Hepatocyte (in vitro differentiated cells): ENCODE measurements at regions not wholly inside any gene's neighbourhood (a gene's known extent, or its start where the extent isn't known, plus 50 kb on each side); places are given as distances from the start of the nearest gene placed in this dataset.

Experiments
- EZH2 ChIP-seq: fragments of 200-600 bp; sonication (generic); IDR thresholded peaks from 2 replicates; pipeline ENCODE4 v1.6.1; 2016; ENCODE audit warnings: antibody characterized with exemption, mild to moderate bottlenecking, borderline replicate concordance
- EZH2phosphoT487 ChIP-seq: fragments of 200-600 bp; sonication (generic); IDR thresholded peaks from one replicate; pipeline ENCODE4 v1.6.1; 2018; ENCODE audit warnings: antibody characterized with exemption, mild to moderate bottlenecking, low read depth, moderate library complexity; ENCODE audit not compliant: unreplicated experiment, severe bottlenecking
- TF ChIP-seq, protein P1 (sequence below): fragments of 200-600 bp; sonication (generic); IDR thresholded peaks from 2 replicates; pipeline ENCODE4 v1.5.1; 2016; ENCODE audit warnings: antibody characterized with exemption, mild to moderate bottlenecking; ENCODE audit not compliant: poor library complexity

DNA sequence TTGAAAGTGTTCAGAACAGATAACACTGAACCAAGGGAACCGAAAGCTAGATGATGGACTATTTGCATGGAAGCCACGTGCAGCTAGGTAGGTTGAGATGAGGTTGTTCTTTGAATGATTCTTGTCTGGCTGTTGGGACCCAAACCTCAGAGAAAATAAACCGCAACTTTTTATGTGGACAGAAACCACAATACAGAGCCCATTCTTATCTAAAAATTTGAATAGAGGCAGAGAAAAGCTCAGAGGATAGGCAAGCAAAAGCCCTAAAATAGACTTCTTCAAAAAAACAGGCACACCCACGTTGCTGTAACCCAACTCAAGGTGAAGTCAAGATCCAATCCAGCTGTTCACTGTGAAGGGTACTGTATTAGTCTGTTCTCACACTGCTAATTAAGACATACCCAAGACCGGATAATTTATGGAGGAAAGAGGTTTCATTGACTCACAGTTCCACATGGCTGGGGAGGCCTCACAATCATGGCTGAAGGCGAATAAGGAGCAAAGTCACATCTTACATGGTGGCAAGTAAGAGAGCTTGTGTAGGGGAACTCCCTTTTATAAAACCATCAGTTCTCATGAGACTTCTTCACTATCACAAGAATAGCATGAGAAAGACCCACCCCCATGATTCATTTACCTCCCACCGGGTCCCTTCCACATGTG is 353.8 kb downstream of the AACS start:
- TF ChIP-seq, protein P1, sequence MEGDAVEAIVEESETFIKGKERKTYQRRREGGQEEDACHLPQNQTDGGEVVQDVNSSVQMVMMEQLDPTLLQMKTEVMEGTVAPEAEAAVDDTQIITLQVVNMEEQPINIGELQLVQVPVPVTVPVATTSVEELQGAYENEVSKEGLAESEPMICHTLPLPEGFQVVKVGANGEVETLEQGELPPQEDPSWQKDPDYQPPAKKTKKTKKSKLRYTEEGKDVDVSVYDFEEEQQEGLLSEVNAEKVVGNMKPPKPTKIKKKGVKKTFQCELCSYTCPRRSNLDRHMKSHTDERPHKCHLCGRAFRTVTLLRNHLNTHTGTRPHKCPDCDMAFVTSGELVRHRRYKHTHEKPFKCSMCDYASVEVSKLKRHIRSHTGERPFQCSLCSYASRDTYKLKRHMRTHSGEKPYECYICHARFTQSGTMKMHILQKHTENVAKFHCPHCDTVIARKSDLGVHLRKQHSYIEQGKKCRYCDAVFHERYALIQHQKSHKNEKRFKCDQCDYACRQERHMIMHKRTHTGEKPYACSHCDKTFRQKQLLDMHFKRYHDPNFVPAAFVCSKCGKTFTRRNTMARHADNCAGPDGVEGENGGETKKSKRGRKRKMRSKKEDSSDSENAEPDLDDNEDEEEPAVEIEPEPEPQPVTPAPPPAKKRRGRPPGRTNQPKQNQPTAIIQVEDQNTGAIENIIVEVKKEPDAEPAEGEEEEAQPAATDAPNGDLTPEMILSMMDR, result no peak
- no peak for TF ChIP-seq EZH2
- no peak for TF ChIP-seq EZH2phosphoT487
